ENCODE measurements at regions not wholly inside any gene's neighbourhood (a gene's known extent, or its start where the extent isn't known, plus 50 kb on each side); places are given as distances from the start of the nearest gene placed in this dataset.

- no peak for DNase-seq (ENCODE audit: low spot score)
- TF ChIP-seq CTCF (IDR thresholded peaks at IDR 0.05; ENCODE audit: extremely low read depth, missing control alignments), result no peak
These were observed 64.2 kb upstream of the SH3RF3 start for GRCh38 chr2:109064660-109065390.

GRCh38 chr2:109062859-109063700, 65.9 kb upstream of the SH3RF3 start:
- no peak for TF ChIP-seq CTCF (IDR thresholded peaks at IDR 0.05; ENCODE audit: extremely low read depth, missing control alignments)
- DNase-seq (ENCODE audit: low spot score), result no peak

GRCh38 chr2:109062145-109062858, 66.7 kb upstream of the SH3RF3 start:
- TF ChIP-seq CTCF (IDR thresholded peaks at IDR 0.05; ENCODE audit: extremely low read depth, missing control alignments), result no peak
- DNase-seq (ENCODE audit: low spot score), result no peak

- TF ChIP-seq CTCF (IDR thresholded peaks at IDR 0.05; ENCODE audit: extremely low read depth, missing control alignments), result no peak
These were observed 67.3 kb upstream of the SH3RF3 start for GRCh38 chr2:109061736-109062135.

GRCh38 chr2:109060496-109060895, 68.5 kb upstream of the SH3RF3 start:
- no peak for DNase-seq (ENCODE audit: low spot score)
- no peak for TF ChIP-seq CTCF (IDR thresholded peaks at IDR 0.05; ENCODE audit: extremely low read depth, missing control alignments)

More at GRCh38 chr2:109061736-109062135, 67.3 kb upstream of the SH3RF3 start:
- DNase-seq (ENCODE audit: low spot score), result no peak

- no peak for DNase-seq (ENCODE audit: low spot score)
- TF ChIP-seq CTCF (IDR thresholded peaks at IDR 0.05; ENCODE audit: extremely low read depth, missing control alignments), result no peak
These were observed 69.4 kb upstream of the SH3RF3 start for GRCh38 chr2:109059474-109060165.

Data from GM20000 (cell line).